CD14-positive monocyte (primary cell): ENCODE measurements at regions not wholly inside any gene's neighbourhood (a gene's known extent, or its start where the extent isn't known, plus 50 kb on each side); places are given as distances from the start of the nearest gene placed in this dataset.
A peak's percentile ranks its signal among the peaks of the same experiment; 100 is the strongest.

Experiments
- DNase-seq, 3 donors: peaks; one replicate each; pipeline ENCODE4 v3.0.0-alpha.2; 2011 to 2022
- H2AFZ ChIP-seq: 2 replicates; pipeline ENCODE4 v1.6.0; 2012; ENCODE audit warnings: mild to moderate bottlenecking, low read depth, low read length, inconsistent platforms; ENCODE audit not compliant: insufficient read depth, poor library complexity, severe bottlenecking
- H3K27ac ChIP-seq, 2 donors: 1 replicate in 1 of 2; 2 replicates in 1 of 2; pipeline ENCODE4 v1.5.1; 2012 to 2013; ENCODE audit warnings: low read length in 2 of 2, control low read depth in 1 of 2, inconsistent platforms in 1 of 2, low read depth in 1 of 2, mild to moderate bottlenecking in 1 of 2
- H3K27me3 ChIP-seq, 2 donors: one replicate each; pipeline versions ENCODE4 v1.6.0 to v1.6.1; 2011 to 2013; ENCODE audit warnings: low read length in 2 of 2; ENCODE audit not compliant: control insufficient read depth in 2 of 2, insufficient read depth in 2 of 2
- H3K36me3 ChIP-seq, 2 donors: replicated peaks in 1 of 2; 1 replicate in 1 of 2; 2 replicates in 1 of 2; pipeline versions ENCODE4 v1.5.1 to v1.6.1; 2012 to 2013; ENCODE audit warnings: low read length in 2 of 2, control low read depth in 1 of 2, inconsistent platforms in 1 of 2, mild to moderate bottlenecking in 1 of 2; ENCODE audit not compliant: insufficient read depth in 2 of 2, control insufficient read depth in 1 of 2
- H3K4me1 ChIP-seq, 2 donors: 1 replicate in 1 of 2; 2 replicates in 1 of 2; pipeline versions ENCODE4 v1.5.1 to v1.6.1; 2012 to 2013; ENCODE audit warnings: low read length in 2 of 2, control low read depth in 1 of 2, inconsistent platforms in 1 of 2, mild to moderate bottlenecking in 1 of 2, moderate library complexity in 1 of 2; ENCODE audit not compliant: insufficient read depth in 2 of 2, control insufficient read depth in 1 of 2
- H3K4me2 ChIP-seq: replicated peaks from 2 replicates; pipeline ENCODE3; 2012; ENCODE audit warnings: low read length, moderate library complexity, mild to moderate bottlenecking; ENCODE audit not compliant: poor library complexity, severe bottlenecking; ENCODE audit errors: extremely low read depth
- H3K4me3 ChIP-seq, 3 experiments: fragments of 200-600 bp in 1 of 3; sonication (generic) in 1 of 3; replicated peaks in 1 of 3; 1 replicate in 2 of 3; 2 replicates in 1 of 3; pipeline ENCODE4 v1.5.1; 2011 to 2013; ENCODE audit warnings: low read length in 3 of 3, mild to moderate bottlenecking in 3 of 3, control low read depth in 2 of 3, low read depth in 2 of 3, inconsistent platforms in 1 of 3, moderate library complexity in 1 of 3
- H3K79me2 ChIP-seq: 2 replicates; pipeline ENCODE4 v1.6.0; 2012; ENCODE audit warnings: mild to moderate bottlenecking, control low read depth, inconsistent platforms, low read length, moderate library complexity; ENCODE audit not compliant: insufficient read depth
- H3K9ac ChIP-seq: 2 replicates; pipeline ENCODE4 v1.6.0; 2017; ENCODE audit warnings: low read length, mild to moderate bottlenecking; ENCODE audit not compliant: insufficient read depth, poor library complexity, severe bottlenecking
- H3K9me3 ChIP-seq, 2 donors: replicated peaks in 1 of 2; 1 replicate in 1 of 2; 2 replicates in 1 of 2; pipeline versions ENCODE4 v1.5.1 to v1.6.1; 2012 to 2013; ENCODE audit warnings: low read length in 2 of 2, control low read depth in 1 of 2; ENCODE audit not compliant: control insufficient read depth in 1 of 2, insufficient read depth in 1 of 2
- H4K20me1 ChIP-seq: 2 replicates; pipeline ENCODE4 v1.6.0; 2012; ENCODE audit warnings: mild to moderate bottlenecking, low read length, control low read depth, moderate library complexity; ENCODE audit not compliant: insufficient read depth
- H3K27ac Mint-ChIP-seq, 7 donors: one replicate each; pipeline ENCODE4 v1.8.0; 2020; ENCODE audit warnings: mild to moderate bottlenecking in 7 of 7, mixed read lengths in 7 of 7, moderate library complexity in 6 of 7, inconsistent platforms in 2 of 7
- H3K27me3 Mint-ChIP-seq, 3 donors: one replicate each; pipeline ENCODE4 v1.8.0; 2021 to 2022; ENCODE audit warnings: low read depth in 3 of 3, mild to moderate bottlenecking in 3 of 3, mixed read lengths in 3 of 3, moderate library complexity in 3 of 3, inconsistent platforms in 1 of 3
- H3K36me3 Mint-ChIP-seq, 2 donors: one replicate each; pipeline ENCODE4 v1.8.0; 2020; ENCODE audit warnings: mixed read lengths in 2 of 2, inconsistent platforms in 1 of 2, mild to moderate bottlenecking in 1 of 2
- H3K4me1 Mint-ChIP-seq: one replicate; pipeline ENCODE4 v1.8.0; 2020; ENCODE audit warnings: mild to moderate bottlenecking, mixed read lengths
- H3K4me3 Mint-ChIP-seq, 2 donors: one replicate each; pipeline ENCODE4 v1.8.0; 2020; ENCODE audit warnings: mild to moderate bottlenecking in 2 of 2, mixed read lengths in 2 of 2, moderate library complexity in 1 of 2
- H3K9me3 Mint-ChIP-seq, 7 donors: one replicate each; pipeline ENCODE4 v1.8.0; 2020 to 2022; ENCODE audit warnings: mixed read lengths in 7 of 7, mild to moderate bottlenecking in 6 of 7, moderate library complexity in 6 of 7, inconsistent platforms in 2 of 7
- WGBS: methylation state at CpG from one replicate; pipeline ENCODE4 v1.1.5; 2013; ENCODE audit warnings: missing lambda C conversion rate; ENCODE audit not compliant: insufficient coverage; 5-methylcytosine and 5-hydroxymethylcytosine counted together
- intact Hi-C, 2 donors: fragments of 100-400 bp; cut with micrococcal nuclease; formaldehyde crosslinking; loops; one replicate each; pipeline versions ENCODE4 v1.15.0 to v1.15.1; 2023
- TF ChIP-seq, protein P1 (sequence below): fragments of 200-600 bp; IDR thresholded peaks from one replicate; pipeline ENCODE4 v1.8.0; 2022; ENCODE audit warnings: antibody characterized with exemption, mild to moderate bottlenecking

DNA sequence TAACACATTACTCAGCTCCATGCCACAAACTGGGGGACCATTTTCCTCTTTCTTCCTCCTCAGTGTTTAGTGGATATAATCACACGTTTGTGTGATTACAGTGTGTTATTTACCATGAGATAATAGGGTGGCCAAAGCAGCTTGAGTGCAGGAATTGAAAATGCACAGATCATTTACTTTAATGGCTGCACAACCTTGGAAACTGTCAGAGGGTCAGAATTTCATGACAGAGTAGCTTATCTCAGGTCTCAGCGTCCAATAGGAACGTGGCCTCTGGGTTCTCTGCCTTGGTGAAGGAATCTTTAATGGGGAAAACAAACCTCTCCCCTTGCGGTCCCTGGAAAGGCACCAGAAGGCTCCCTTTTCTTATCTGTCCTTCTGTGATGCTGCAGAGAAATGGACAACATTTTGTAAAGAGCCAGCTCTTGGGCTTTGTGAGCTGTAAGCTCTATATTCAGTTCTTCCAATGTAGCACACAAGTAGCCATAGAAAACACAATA lies 87.4 kb upstream of the CD180 start:
- Histone ChIP-seq H3K4me1 (peaks cover 16 to 18% of the 10 kb centered on the region in 2 donors), H3K4me3 (no peak overlapping the region), H3K9ac (no peak overlapping the region), H3K27me3 (no peaks in the 10 kb centered on the region), H4K20me1 (no peaks in the 10 kb centered on the region), H3K36me3 (no peaks in the 10 kb centered on the region), H3K4me2 (no peak overlapping the region), H2AFZ (peak overlapping the region; percentile 1), H3K27ac (no peak overlapping the region), H3K9me3 (peaks cover 8 to 15% of the 10 kb centered on the region in 2 donors), H3K79me2 (no peaks in the 10 kb centered on the region)
- WGBS: 83% methylated on average over 1 of the region's 4 CpGs
- no peak for DNase-seq
- TF ChIP-seq, protein P1, sequence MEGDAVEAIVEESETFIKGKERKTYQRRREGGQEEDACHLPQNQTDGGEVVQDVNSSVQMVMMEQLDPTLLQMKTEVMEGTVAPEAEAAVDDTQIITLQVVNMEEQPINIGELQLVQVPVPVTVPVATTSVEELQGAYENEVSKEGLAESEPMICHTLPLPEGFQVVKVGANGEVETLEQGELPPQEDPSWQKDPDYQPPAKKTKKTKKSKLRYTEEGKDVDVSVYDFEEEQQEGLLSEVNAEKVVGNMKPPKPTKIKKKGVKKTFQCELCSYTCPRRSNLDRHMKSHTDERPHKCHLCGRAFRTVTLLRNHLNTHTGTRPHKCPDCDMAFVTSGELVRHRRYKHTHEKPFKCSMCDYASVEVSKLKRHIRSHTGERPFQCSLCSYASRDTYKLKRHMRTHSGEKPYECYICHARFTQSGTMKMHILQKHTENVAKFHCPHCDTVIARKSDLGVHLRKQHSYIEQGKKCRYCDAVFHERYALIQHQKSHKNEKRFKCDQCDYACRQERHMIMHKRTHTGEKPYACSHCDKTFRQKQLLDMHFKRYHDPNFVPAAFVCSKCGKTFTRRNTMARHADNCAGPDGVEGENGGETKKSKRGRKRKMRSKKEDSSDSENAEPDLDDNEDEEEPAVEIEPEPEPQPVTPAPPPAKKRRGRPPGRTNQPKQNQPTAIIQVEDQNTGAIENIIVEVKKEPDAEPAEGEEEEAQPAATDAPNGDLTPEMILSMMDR: no peak
- Mint-ChIP-seq H3K9me3 (peaks cover 5 to 17% (median 12%) of the 10 kb centered on the region in 7 donors), H3K27me3 (peaks cover 0 to 5% (median 0%) of the 10 kb centered on the region in 3 donors), H3K4me1 (peaks cover 21% of the 10 kb centered on the region), H3K4me3 (no peak overlapping the region), H3K36me3 (no peaks in the 10 kb centered on the region), H3K27ac (no peak overlapping the region)
- intact Hi-C loops: no loop called here

- Histone ChIP-seq H3K36me3 (no peaks in the 10 kb centered on the region), H3K27ac (no peak overlapping the region), H3K79me2 (no peaks in the 10 kb centered on the region), H2AFZ (peak overlapping the region; percentile 1), H3K4me1 (peaks cover 10 to 12% of the 10 kb centered on the region in 2 donors), H3K27me3 (no peaks in the 10 kb centered on the region), H3K9ac (no peak overlapping the region), H4K20me1 (no peaks in the 10 kb centered on the region), H3K9me3 (peaks cover 14 to 21% of the 10 kb centered on the region in 2 donors), H3K4me3 (no peak overlapping the region), H3K4me2 (no peak overlapping the region)
- Mint-ChIP-seq H3K9me3 (peaks cover 10 to 23% (median 18%) of the 10 kb centered on the region in 7 donors), H3K27me3 (peaks cover 0 to 5% (median 0%) of the 10 kb centered on the region in 3 donors), H3K4me3 (no peak overlapping the region), H3K4me1 (peaks cover 15% of the 10 kb centered on the region), H3K27ac (no peak overlapping the region), H3K36me3 (no peaks in the 10 kb centered on the region)
- TF ChIP-seq, protein P1: no peak
- intact Hi-C loops: no loop called here
- DNase-seq: no peak
- WGBS: 94% methylated on average over 6 of the region's 7 CpGs
Measured at GRCh38 chr5:67283275-67283987, 86.8 kb upstream of the CD180 start.
